AG04449 (cell line): ENCODE measurements at regions not wholly inside any gene's neighbourhood (a gene's known extent, or its start where the extent isn't known, plus 50 kb on each side); places are given as distances from the start of the nearest gene placed in this dataset.

Experiments used
- CTCF ChIA-PET: fragments of 350-600 bp; formaldehyde crosslinking; extraction: SDS; loops from one replicate; lab custom pipeline; 2021; ENCODE audit warnings: antibody characterized with exemption; lab: Yijun Ruan, JAX
- POLR2A ChIA-PET: fragments of 400-600, 350-600 bp; formaldehyde crosslinking; extraction: SDS; loops from one replicate; lab custom pipeline; 2020; ENCODE audit warnings: antibody characterized with exemption, inconsistent platforms; lab: Yijun Ruan, JAX
- DNase-seq: peaks from one replicate; pipeline ENCODE4 v3.0.0-alpha.2; 2010; ENCODE audit warnings: low read depth, low spot score
- H3K4me3 ChIP-seq: 2 replicates; pipeline ENCODE4 v1.5.1; 2011; ENCODE audit warnings: low read depth, mild to moderate bottlenecking, control low read depth, low read length
- TF ChIP-seq, protein P1 (sequence below): IDR thresholded peaks from one replicate; pipeline ENCODE4 v1.5.1; 2011; ENCODE audit warnings: mild to moderate bottlenecking, moderate library complexity, low read length, control low read depth, inconsistent platforms; ENCODE audit not compliant: insufficient read depth; ENCODE audit errors: missing control alignments

DNA sequence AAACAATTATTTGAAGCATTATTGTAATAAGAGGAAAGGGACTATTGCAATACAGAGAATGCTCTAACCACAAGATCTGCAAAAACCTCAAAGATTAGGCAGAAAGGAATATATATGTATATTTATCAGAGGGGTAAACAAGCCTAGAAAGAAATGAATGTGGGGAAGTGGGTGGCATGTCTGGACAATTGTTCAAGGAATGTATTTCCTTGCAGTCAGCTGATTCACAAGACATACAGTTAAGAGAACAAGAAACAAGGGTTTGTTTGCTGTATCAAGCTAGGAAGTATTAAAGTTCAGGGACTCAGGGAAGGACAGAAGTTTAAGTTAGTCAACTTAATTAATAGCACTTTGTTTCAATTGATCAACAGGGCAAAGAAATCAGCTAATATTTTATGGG, 514.7 kb downstream of the CENPC start:
- no peak overlapping the region for H3K4me3 ChIP-seq
- POLR2A ChIA-PET: no interaction called here
- CTCF ChIA-PET: no interaction called here
- DNase-seq: no peak
- TF ChIP-seq, protein P1, sequence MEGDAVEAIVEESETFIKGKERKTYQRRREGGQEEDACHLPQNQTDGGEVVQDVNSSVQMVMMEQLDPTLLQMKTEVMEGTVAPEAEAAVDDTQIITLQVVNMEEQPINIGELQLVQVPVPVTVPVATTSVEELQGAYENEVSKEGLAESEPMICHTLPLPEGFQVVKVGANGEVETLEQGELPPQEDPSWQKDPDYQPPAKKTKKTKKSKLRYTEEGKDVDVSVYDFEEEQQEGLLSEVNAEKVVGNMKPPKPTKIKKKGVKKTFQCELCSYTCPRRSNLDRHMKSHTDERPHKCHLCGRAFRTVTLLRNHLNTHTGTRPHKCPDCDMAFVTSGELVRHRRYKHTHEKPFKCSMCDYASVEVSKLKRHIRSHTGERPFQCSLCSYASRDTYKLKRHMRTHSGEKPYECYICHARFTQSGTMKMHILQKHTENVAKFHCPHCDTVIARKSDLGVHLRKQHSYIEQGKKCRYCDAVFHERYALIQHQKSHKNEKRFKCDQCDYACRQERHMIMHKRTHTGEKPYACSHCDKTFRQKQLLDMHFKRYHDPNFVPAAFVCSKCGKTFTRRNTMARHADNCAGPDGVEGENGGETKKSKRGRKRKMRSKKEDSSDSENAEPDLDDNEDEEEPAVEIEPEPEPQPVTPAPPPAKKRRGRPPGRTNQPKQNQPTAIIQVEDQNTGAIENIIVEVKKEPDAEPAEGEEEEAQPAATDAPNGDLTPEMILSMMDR: no peak

DNA sequence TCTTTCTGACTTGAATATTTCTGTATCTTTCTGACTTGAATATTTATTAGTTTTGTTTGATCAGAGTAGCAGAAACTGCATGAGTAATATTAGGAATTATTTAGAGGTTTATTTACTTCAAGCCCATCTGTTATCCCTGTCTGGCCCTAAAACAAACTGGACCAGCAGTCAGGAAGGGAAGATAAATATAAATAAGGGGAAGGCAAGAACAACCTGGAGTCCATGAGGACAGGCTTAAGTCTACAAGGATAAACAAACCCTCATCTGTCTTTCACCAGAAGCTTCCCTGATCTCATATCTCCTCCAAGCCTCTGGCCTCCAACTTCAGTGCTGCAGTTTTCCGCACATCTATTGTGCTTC, 524.9 kb downstream of the CENPC start:
- no peak overlapping the region for H3K4me3 ChIP-seq
- TF ChIP-seq, protein P1: no peak
- POLR2A ChIA-PET: no interaction called here
- CTCF ChIA-PET: no interaction called here
- DNase-seq: no peak

DNA sequence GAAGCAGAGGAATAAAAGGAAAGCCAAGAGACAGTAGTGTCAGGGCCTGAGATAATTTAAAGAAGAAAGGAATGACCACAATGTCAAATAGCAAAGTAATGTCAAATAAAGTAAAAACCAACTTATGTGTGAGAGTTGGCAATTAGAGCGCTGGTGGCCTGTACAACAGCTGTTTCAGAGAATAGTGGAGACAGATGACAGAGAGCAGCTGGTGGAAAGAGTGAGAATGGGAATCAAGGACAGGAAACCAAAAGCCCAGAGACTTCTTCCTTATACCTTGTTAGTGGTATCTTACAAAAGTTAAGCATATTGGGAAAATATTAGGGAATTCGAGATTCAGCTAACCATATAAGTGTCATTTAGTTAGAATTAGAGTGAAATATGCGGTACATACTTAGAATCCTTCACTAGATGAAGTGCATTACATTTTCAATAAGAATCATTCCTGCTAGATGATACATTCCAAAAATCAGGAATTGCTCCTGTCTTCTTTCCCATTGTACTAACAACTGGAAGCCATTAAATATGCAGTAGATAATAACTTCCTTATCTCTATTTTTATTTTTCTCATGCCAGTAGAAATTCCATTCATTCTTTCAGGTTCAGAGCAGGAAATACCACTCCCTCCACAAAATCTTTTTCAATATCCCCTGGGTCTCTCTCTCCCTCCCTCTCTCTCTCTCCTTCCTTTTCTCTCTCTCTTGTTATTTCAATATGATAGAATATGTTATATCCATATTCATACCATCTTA, 525.4 kb downstream of the CENPC start:
- no peak overlapping the region for H3K4me3 ChIP-seq
- POLR2A ChIA-PET: no interaction called here
- TF ChIP-seq, protein P1: no peak
- no peak for DNase-seq
- CTCF ChIA-PET: no interaction called here

DNA sequence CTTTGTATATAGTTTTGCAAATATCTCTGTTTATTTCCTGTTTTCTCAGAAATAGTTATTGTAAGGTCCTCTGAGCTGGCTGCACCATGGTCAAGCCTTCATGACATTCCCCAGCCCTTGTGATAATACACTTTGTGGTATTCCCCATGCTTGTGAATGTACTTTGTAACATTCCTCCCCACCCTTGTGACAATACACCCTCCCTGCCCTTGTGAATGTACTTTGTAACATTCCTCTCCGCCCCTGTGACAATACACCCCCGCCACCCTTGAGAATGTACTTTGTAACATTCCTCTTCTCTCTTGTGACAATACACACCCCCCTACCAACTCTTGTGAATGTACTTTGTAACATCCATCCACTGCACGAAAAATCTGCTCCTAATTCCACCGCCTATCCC, 530.7 kb downstream of the CENPC start:
- ChIA-PET CTCF (no interaction called here), POLR2A (no interaction called here)
- no peak for DNase-seq
- H3K4me3 ChIP-seq: no peak overlapping the region
- TF ChIP-seq, protein P1: no peak

GRCh38 chr4:67006791-67007190, 538.5 kb downstream of the CENPC start:
- DNase-seq: no peak
- TF ChIP-seq, protein P1: no peak
- POLR2A ChIA-PET: no interaction called here
- CTCF ChIA-PET: no interaction called here
- no peak overlapping the region for H3K4me3 ChIP-seq

DNA sequence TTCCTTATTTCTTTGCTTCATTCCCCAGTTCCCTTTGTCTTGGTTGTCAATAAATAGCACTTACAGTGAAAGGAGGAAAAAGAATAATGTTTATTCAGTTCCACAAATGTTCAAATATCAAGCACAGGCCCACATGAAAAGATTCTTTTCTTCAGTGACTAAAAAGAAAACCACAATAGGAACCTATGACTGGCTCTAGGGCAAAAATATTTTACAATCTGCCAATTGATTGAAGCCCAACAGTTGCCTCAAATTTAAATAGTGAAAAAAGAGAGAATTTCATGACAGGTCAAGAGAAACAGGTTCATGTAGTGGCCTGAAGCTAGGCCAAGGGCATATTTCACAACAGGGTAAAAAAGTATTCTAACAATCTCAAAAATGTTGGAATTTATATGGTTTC, 553.8 kb downstream of the CENPC start:
- no peak overlapping the region for H3K4me3 ChIP-seq
- TF ChIP-seq, protein P1: no peak
- ChIA-PET POLR2A (no interaction called here), CTCF (no interaction called here)
- no peak for DNase-seq
